ENCODE measurements at regions not wholly inside any gene's neighbourhood (a gene's known extent, or its start where the extent isn't known, plus 50 kb on each side); places are given as distances from the start of the nearest gene placed in this dataset.

DNA sequence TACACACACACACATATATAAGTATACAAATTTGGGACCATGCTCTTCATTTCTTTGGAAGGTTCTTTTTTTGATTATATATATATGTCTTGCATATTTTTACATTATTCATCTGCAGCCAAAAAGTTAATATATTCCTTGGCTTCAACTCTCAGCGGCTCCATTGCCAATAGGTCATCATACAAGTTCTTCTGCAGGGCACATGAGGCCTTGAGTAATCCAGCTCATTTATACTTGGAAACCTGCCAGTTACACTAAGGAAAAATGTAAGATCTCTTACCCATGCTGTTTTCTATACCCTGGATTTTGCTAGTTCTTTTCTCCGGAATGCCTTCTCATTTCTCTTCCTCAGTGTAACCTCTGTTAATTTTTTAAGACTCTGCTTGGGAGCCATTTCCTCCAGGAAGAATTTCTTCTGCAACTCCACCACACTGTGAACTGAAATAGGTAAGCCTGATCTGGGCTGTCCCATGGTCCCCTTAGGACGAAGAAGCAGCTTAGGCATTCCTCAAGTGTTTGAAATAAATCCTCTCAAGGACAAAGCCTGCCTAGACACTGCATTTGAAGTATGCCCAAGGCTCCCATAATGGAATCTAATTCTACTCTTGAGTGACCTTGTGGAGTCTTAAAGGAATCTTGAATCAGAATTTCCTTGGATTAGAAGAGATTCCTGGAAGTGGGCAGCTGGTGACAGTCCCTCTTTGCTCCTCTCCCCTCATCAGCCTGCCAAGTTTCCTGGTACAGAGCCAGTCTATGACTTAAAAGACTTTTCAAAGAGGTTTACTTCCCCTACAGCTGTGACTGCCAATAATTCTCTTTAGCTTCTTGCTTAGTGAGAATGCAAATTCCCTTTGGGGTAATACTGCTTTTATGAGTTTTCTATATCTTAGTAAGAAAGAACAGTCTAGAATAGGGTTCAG is 182.8 kb downstream of the C11orf87 start:
- TF ChIP-seq CEBPB (IDR thresholded peaks at IDR 0.05) (no peak), YY1 (IDR thresholded peaks at IDR 0.05; ENCODE audit: low read depth) (no peak), RAD21 (IDR thresholded peaks at IDR 0.05; ENCODE audit: low read depth) (no peak), EP300 (IDR thresholded peaks at IDR 0.05; ENCODE audit: borderline replicate concordance) (no peak), REST (IDR thresholded peaks at IDR 0.05; ENCODE audit: low read depth) (no peak), TEAD4 (IDR thresholded peaks at IDR 0.05) (no peak), TAF1 (IDR thresholded peaks at IDR 0.05; ENCODE audit: low read depth) (no peak), TCF12 (IDR thresholded peaks at IDR 0.05; ENCODE audit: low read depth) (no peak), EGR1 (IDR thresholded peaks at IDR 0.05) (no peak)

Data from Ishikawa (cell line).